Uterus (tissue), 3 donors: ENCODE measurements at regions not wholly inside any gene's neighbourhood (a gene's known extent, or its start where the extent isn't known, plus 50 kb on each side); places are given as distances from the start of the nearest gene placed in this dataset.

Source experiments
- DNase-seq, 2 donors: peaks; one replicate each; pipeline ENCODE4 v3.0.0-alpha.2; 2019 to 2020
- H3K27ac ChIP-seq, 2 donors: fragments of 200-600 bp; sonication (generic); 1 replicate in 1 of 2; 2 replicates in 1 of 2; pipeline ENCODE4 v1.5.1; 2016 to 2018
- H3K27me3 ChIP-seq, 2 donors: fragments of 200-600 bp; sonication (generic); one replicate each; pipeline ENCODE4 v1.5.1; 2018 to 2019; ENCODE audit warnings: control low read depth in 1 of 2
- H3K36me3 ChIP-seq, 2 donors: fragments of 200-600 bp; sonication (generic); one replicate each; pipeline ENCODE4 v1.5.1; 2019; ENCODE audit warnings: control low read depth in 1 of 2
- H3K4me1 ChIP-seq, 2 donors: fragments of 200-600 bp; sonication (generic); one replicate each; pipeline ENCODE4 v1.5.1; 2018 to 2019; ENCODE audit warnings: control low read depth in 1 of 2
- H3K4me3 ChIP-seq, 2 donors: fragments of 200-600 bp; sonication (generic); 1 replicate in 1 of 2; 2 replicates in 1 of 2; pipeline ENCODE4 v1.5.1; 2018 to 2019; ENCODE audit warnings: mild to moderate bottlenecking in 1 of 2
- H3K9me3 ChIP-seq, 2 donors: fragments of 200-600 bp; sonication (generic); one replicate each; pipeline ENCODE4 v1.5.1; 2019; ENCODE audit warnings: control low read depth in 1 of 2
- CTCF ChIP-seq, 4 experiments: fragments of 200-600 bp in 2 of 4; fragments of 450-650 bp in 2 of 4; sonication (generic) in 2 of 4; IDR thresholded peaks; one replicate each; pipeline ENCODE4 v1.5.1; 2016 to 2019; ENCODE audit warnings: antibody characterized with exemption in 4 of 4, mild to moderate bottlenecking in 2 of 4, moderate library complexity in 1 of 4
- POLR2A ChIP-seq, 2 donors: fragments of 450-650 bp; IDR thresholded peaks; one replicate each; pipeline ENCODE4 v1.6.1; 2016; ENCODE audit warnings: antibody characterized with exemption in 2 of 2, mild to moderate bottlenecking in 1 of 2, moderate library complexity in 1 of 2
- intact Hi-C: fragments of 100-400 bp; cut with DNase I; formaldehyde crosslinking; loops from one replicate; pipeline ENCODE4 v1.15.1; 2023; ENCODE audit warnings: low total_unique reads
- donor health status: DM: yes; HTN: yes; CAD: no.

- Histone ChIP-seq H3K27ac (no peak overlapping the region), H3K27me3 (no peaks in the 10 kb centered on the region), H3K4me3 (no peak overlapping the region), H3K9me3 (no peaks in the 10 kb centered on the region), H3K4me1 (no peaks in the 10 kb centered on the region), H3K36me3 (no peaks in the 10 kb centered on the region)
- DNase-seq = no peak
- intact Hi-C loops = no loop called here
- no peak for TF ChIP-seq POLR2A (IDR thresholded peaks at IDR 0.05)
Observed at GRCh38 chr7:22942191-22942590, 71.7 kb downstream of the HYCC1 start.

GRCh38 chr7:22939842-22940241 lies 74.1 kb downstream of the HYCC1 start:
- intact Hi-C loops = no loop called here
- no peak for DNase-seq
- Histone ChIP-seq H3K4me3 (no peak overlapping the region), H3K9me3 (no peaks in the 10 kb centered on the region), H3K36me3 (no peaks in the 10 kb centered on the region), H3K4me1 (no peaks in the 10 kb centered on the region), H3K27me3 (no peaks in the 10 kb centered on the region), H3K27ac (no peak overlapping the region)
- no peak for TF ChIP-seq CTCF (IDR thresholded peaks at IDR 0.05)
- TF ChIP-seq POLR2A (IDR thresholded peaks at IDR 0.05) = no peak

- Histone ChIP-seq H3K4me3 (no peak overlapping the region), H3K27me3 (no peaks in the 10 kb centered on the region), H3K9me3 (no peaks in the 10 kb centered on the region), H3K4me1 (no peaks in the 10 kb centered on the region), H3K27ac (no peak overlapping the region), H3K36me3 (no peaks in the 10 kb centered on the region)
- no peak for TF ChIP-seq CTCF (IDR thresholded peaks at IDR 0.05)
- TF ChIP-seq POLR2A (IDR thresholded peaks at IDR 0.05) = no peak
- intact Hi-C loops = no loop called here
- DNase-seq = no peak
Observed at GRCh38 chr7:22937946-22938345, 76.0 kb downstream of the HYCC1 start.

- no peaks in the 10 kb centered on the region for H3K9me3 ChIP-seq
- intact Hi-C loops = no loop called here
- no peaks in the 10 kb centered on the region for H3K27me3 ChIP-seq
- TF ChIP-seq POLR2A (IDR thresholded peaks at IDR 0.05) (no peak), CTCF (IDR thresholded peaks at IDR 0.05) (no peak)
- H3K36me3 ChIP-seq = no peaks in the 10 kb centered on the region
- H3K4me1 ChIP-seq = no peaks in the 10 kb centered on the region
- H3K27ac ChIP-seq = no peak overlapping the region
- H3K4me3 ChIP-seq = no peak overlapping the region
- DNase-seq = no peak
Observed at GRCh38 chr7:22936246-22936645, 77.7 kb downstream of the HYCC1 start.

GRCh38 chr7:22935269-22935668 lies 78.7 kb downstream of the HYCC1 start:
- Histone ChIP-seq H3K4me3 (no peak overlapping the region), H3K27me3 (no peaks in the 10 kb centered on the region), H3K27ac (no peak overlapping the region), H3K4me1 (no peaks in the 10 kb centered on the region), H3K36me3 (no peaks in the 10 kb centered on the region), H3K9me3 (no peaks in the 10 kb centered on the region)
- no peak for TF ChIP-seq CTCF (IDR thresholded peaks at IDR 0.05)
- no peak for TF ChIP-seq POLR2A (IDR thresholded peaks at IDR 0.05)
- DNase-seq = no peak
- intact Hi-C loops = no loop called here

- no peaks in the 10 kb centered on the region for H3K27me3 ChIP-seq
- no peak for TF ChIP-seq POLR2A (IDR thresholded peaks at IDR 0.05)
- TF ChIP-seq CTCF (IDR thresholded peaks at IDR 0.05) = no peak
- H3K4me3 ChIP-seq = no peak overlapping the region
- no peaks in the 10 kb centered on the region for H3K36me3 ChIP-seq
- H3K27ac ChIP-seq = no peak overlapping the region
- intact Hi-C loops = no loop called here
- H3K9me3 ChIP-seq = no peaks in the 10 kb centered on the region
- DNase-seq = no peak
- H3K4me1 ChIP-seq = no peaks in the 10 kb centered on the region
Observed at GRCh38 chr7:22934473-22935065, 79.4 kb downstream of the HYCC1 start.
